HL-60 (cell line): ENCODE measurements at regions not wholly inside any gene's neighbourhood (a gene's known extent, or its start where the extent isn't known, plus 50 kb on each side); places are given as distances from the start of the nearest gene placed in this dataset.

ENCODE experiments used
- CTCF ChIP-seq: IDR thresholded peaks from one replicate; pipeline ENCODE4 v1.5.1; 2011; ENCODE audit warnings: low read length, control low read depth, inconsistent platforms; ENCODE audit not compliant: insufficient read depth
- POLR2AphosphoS5 ChIP-seq: IDR thresholded peaks from 2 replicates; pipeline ENCODE4 v1.6.1; 2012; ENCODE audit warnings: low read depth
- REST ChIP-seq: IDR thresholded peaks from 2 replicates; pipeline ENCODE4 v1.6.1; 2012; ENCODE audit warnings: low read depth; ENCODE audit not compliant: insufficient replicate concordance

DNA sequence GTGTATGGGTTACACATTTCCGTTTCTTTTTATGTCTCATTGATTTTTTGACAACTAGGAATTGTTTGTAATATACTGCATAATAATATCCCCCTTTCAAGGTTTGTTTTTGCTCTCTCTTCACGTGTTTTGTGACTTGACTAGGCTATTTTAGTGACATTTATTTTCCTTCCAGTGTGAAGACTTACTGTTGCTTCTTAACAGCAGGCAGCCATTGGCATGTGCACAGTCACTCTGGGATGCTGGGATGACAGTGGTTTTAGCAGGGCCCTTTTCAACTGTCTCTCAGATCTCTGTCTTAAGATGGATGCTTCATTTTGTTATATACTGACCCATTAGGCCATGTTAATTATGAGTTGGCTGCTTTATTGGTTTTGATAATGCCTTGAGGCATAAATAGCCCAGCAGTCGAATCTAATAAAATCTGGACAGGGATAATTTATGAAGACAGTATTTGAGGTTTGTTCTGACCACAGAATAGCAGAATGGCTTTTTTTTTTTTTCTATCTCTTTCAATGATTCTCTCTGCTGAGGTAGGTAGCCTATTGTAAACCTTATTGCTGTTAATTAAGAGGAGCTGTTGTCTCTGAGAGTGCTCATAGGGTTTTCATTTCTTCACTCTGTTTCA, 536.0 kb downstream of the GABRG2 start:
- TF ChIP-seq CTCF (no peak), REST (no peak), POLR2AphosphoS5 (no peak)
